ACHN (cell line): ENCODE measurements at regions not wholly inside any gene's neighbourhood (a gene's known extent, or its start where the extent isn't known, plus 50 kb on each side); places are given as distances from the start of the nearest gene placed in this dataset.

Experiments
- DNase-seq: peaks from one replicate; pipeline ENCODE4 v3.0.0-alpha.2; 2015
- in situ Hi-C: cut with HindIII; loops from 2 replicates; pipeline ENCODE4 v1.10.0; 2017; ENCODE audit warnings: low sequenced_read_pairs, low pct_ligation_motif_present, low pct_unique_long_range_greater_than_20kb

GRCh38 chr11:33569333-33569732 is 131.3 kb downstream of the C11orf91 start:
- DNase-seq: no peak
- in situ Hi-C loops: no loop called here

GRCh38 chr11:33567004-33567403 is 133.6 kb downstream of the C11orf91 start:
- in situ Hi-C loops: no loop called here
- DNase-seq: no peak

DNA sequence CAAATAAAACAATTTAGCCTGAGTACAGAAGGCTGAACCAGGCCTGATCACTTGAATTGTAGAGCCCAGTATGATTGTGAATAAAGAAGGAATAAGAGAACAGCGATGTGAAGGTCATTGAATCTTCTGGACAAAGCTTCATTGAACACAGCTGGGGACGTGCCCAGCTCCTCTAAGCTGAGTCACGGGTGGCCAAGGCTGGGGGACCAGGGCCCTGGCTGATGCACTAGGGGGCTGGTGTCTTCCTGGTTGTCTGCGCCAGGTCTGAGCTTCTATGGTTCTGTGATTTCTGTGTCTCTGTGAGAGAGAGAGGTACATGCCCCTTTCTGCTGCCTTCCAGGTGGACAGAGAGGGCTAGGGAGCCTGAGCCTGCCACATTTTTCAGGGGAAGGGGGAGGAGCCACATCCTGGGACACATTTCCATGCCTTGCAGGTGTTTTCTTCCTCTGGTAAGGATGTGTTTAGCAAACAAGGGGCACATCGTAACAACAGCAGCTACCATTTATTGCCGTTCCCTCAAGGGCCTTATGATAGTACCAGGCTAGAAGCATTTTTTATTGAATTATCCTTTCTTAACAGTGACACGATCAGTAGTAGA is 135.7 kb downstream of the C11orf91 start:
- in situ Hi-C loops: no loop called here
- DNase-seq: no peak

DNA sequence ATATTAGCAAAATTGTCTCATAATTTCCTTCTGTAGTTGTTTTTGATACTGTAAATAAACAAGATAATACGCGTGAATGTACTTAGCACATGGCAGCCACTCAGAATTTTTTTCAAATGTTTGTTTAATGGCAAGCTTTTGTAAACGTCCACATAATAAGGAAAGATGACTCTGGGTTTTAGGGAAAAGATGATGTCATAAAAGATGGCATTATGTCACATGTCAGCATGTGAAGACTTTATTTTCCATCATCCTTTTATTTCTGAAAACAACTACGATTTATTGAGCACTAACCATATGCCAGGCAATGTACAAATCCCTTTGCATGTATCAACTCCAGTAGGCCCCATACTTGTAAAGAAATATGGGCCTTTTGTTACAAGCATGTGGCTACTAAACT is 139.9 kb downstream of the C11orf91 start:
- in situ Hi-C loops: no loop called here
- no peak for DNase-seq

DNA sequence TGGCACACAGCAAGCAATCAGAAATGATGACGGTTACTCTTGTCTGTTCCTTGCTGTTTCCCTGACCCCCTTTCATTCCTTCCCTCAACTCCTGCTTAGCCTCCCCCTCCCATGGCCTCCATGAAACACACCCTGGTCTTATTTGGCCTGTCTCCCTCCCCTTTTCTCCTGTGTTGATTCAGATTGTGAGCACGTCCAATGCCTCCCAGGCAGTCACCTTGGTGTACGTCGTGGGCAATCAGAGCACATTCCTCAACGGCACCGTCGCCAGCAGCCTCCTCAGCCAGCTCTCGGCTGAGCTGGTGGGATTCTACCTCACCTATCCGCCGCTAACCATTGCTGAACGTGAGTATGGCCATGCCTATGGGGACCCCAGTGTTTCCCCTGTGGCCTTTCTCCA is 141.1 kb downstream of the C11orf91 start:
- in situ Hi-C loops: no loop called here
- no peak for DNase-seq

DNA sequence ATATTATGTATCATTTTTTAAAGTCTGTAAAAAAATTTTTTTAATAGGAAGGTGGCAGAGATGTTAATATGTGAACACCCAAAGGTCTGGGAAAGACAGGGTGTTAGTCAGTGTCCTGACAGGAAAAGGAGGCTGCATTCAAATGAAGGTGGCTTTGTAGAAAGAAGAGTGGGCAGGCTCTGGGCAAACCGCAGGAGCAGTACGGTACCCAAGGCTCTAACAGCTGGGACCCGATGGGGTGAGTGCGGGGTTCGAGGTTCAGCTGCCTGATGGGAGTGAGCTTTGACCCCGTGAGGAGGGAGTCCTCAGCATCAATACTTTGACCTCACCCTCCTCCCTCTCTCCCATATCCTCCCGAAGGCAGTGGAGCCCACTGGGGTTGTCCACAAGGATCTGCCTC is 142.5 kb downstream of the C11orf91 start:
- DNase-seq: no peak
- in situ Hi-C loops: no loop called here

GRCh38 chr11:33557201-33557600 is 143.4 kb downstream of the C11orf91 start:
- DNase-seq: no peak
- in situ Hi-C loops: no loop called here

- in situ Hi-C loops: no loop called here
These were observed 146.4 kb downstream of the C11orf91 start for GRCh38 chr11:33554219-33554618.

GRCh38 chr11:33553486-33553885 is 147.1 kb downstream of the C11orf91 start:
- in situ Hi-C loops: no loop called here
- no peak for DNase-seq

More at GRCh38 chr11:33554219-33554618, 146.4 kb downstream of the C11orf91 start:
- DNase-seq: no peak

DNA sequence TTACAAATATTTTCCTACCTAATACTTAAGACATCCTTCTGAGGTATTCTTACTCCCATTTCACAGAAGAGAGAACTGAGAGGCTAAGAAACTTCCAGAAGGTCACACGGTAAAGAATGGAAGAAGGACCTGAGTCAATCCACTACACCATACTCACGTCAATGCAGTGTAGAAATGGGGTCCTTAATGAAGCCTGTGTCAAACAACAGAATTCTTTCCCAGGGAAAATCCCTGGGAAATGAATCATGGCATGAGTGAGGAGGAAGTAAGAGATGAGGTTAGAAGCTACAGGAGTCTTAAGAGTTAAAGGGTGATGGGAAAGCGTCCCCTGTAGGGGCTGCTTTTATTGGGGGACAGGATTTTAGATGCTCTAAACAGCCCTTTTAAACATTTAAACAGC is 147.9 kb downstream of the C11orf91 start:
- in situ Hi-C loops: no loop called here
- no peak for DNase-seq

- in situ Hi-C loops: no loop called here
- no peak for DNase-seq
These were observed 149.6 kb downstream of the C11orf91 start for GRCh38 chr11:33551051-33551450.

- in situ Hi-C loops: no loop called here
- no peak for DNase-seq
These were observed 151.1 kb downstream of the C11orf91 start for GRCh38 chr11:33549483-33549882.

GRCh38 chr11:33545931-33546330 is 154.7 kb downstream of the C11orf91 start:
- DNase-seq: no peak
- in situ Hi-C loops: no loop called here

DNA sequence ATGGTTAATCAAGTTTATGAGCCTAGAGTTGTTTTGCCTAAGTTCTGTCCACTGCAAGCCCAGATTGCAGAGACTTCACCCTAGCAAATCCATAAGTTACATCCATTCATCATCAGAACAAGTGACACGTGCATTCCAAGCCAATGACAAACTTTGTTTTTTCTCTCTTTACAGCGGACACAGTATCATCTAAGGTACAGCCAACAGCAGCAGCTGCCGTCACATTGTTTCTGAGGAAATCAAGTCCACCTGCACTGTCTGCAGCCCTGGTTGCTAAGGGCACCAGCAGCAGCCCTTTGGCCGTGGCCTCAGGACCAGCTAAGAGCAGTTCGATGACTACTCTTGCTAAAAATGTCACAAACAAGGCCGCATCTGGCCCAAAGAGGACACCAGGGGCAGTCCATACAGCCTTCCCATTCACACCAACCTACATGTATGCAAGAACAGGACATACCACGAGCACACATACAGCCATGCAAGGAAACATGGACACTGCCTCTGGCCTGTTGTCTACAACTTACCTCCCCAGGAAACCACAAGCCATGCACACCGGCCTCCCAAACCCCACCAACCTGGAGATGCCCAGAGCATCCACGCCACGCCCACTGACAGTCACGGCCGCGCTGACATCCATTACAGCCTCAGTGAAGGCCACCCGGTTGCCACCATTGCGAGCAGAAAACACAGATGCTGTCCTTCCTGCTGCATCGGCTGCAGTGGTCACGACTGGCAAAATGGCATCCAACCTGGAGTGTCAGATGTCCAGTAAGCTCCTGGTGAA is 155.8 kb downstream of the C11orf91 start:
- in situ Hi-C loops: no loop called here

GRCh38 chr11:33543823-33544222 is 156.8 kb downstream of the C11orf91 start:
- no peak for DNase-seq
- in situ Hi-C loops: no loop called here

More for the DNA sequence above, 155.8 kb downstream of the C11orf91 start:
- no peak for DNase-seq

GRCh38 chr11:33542921-33543320 is 157.7 kb downstream of the C11orf91 start:
- peak; percentile 37 for DNase-seq
- in situ Hi-C loops: no loop called here

DNA sequence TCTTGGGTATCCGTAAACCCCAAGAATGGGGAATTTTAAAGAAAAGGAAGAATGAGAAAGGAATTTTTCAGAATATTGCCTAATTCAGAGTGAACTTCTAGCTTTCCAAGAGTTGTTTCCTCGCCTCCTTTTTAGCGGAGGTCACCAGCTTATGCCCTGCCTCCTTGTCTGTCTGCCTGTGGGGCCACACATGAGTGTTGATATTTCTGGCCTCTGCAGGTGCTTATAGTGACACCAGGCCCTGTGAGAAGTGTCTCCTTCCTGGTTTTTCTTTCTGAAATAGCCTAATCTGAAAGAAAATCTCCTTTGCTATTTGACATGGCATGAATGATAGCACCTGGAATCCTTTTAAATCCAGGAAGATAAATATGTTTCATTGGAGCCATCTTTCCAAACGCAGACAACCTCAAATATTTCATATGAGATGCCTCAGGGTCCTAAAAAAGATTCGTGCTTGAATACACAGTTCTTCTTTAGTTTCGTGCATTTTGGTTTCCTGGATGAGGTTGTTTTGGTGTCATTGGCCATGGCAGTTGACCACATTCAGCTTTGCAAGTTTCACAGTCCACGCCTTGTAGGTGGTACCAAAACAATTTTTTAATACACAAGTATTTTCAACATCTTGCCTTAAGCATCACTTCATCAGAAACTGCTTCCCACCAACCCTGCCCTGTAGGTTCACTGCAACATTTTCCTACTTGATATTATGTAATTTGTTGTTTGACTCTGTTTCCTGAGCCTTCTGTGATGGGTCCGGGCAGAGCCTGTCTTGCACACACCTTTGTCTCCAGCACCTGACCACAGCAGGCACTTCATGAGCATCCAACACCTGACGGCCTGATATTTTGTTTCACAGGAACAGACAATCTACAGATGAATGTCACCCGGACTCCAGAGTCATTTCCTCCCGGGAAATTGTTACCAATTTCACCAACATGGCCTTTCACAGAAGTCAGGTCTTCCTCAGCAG is 159.4 kb downstream of the C11orf91 start:
- in situ Hi-C loops: no loop called here
- DNase-seq: no peak

DNA sequence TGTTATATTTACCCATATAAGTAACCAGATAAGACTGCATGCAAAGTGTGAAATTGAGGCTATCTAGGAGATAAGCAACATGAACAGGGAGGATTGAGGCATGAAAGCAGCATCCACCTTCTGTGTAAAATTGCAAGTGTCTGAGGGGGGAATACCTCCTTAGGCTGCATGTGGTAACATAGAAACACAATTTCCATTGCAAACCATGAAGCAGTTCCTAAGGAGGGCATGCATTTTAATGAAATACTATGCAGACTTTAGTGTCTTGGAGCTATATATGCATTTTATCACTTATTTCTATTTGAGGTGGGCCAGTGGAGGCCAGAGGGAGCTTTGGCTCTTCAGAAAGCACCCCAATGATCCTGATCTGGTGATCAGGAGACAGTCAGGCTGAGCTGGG is 160.2 kb downstream of the C11orf91 start:
- no peak for DNase-seq
- in situ Hi-C loops: no loop called here

- DNase-seq: no peak
These were observed 160.9 kb downstream of the C11orf91 start for GRCh38 chr11:33539751-33540150.

More at GRCh38 chr11:33539751-33540150, 160.9 kb downstream of the C11orf91 start:
- in situ Hi-C loops: no loop called here
